ENCODE measurements at regions not wholly inside any gene's neighbourhood (a gene's known extent, or its start where the extent isn't known, plus 50 kb on each side); places are given as distances from the start of the nearest gene placed in this dataset.

GRCh38 chr15:97350813-97351212 lies 609.7 kb upstream of the ARRDC4 start:
- TF ChIP-seq CTCF (conservative IDR thresholded peaks at IDR 0.05; ENCODE audit: low read length) (no peak), EZH2phosphoT487 (IDR thresholded peaks at IDR 0.05; ENCODE audit: borderline replicate concordance, low read depth, low read length) (no peak)
